ENCODE measurements at regions not wholly inside any gene's neighbourhood (a gene's known extent, or its start where the extent isn't known, plus 50 kb on each side); places are given as distances from the start of the nearest gene placed in this dataset.

GRCh38 chr3:16790432-16791400 lies 94.0 kb upstream of the PLCL2 start:
- 40 to 100% (median 84%) methylated on average over 1 to 5 of the region's 7 CpGs; no CpG with 5 or more reads in 1 of the 10 experiments for WGBS, 10 experiments
- in situ Hi-C loops (cut with MboI; ENCODE audit: low pct_unique_long_range_greater_than_20kb in 2 of 9, low sequenced_read_pairs in 9 of 9, unreplicated experiment in 9 of 9), result loop anchor here in 1 of 9 experiments (25.0 kb wide), 1 partner anchor 178 kb away; the partner anchor contains the start of gene DAZL
- Histone ChIP-seq H3K27ac (no peak overlapping the region), H3K4me1 (replicated peaks in 1 of 2) (peaks cover 0 to 3% of the 10 kb centered on the region in 2 donors), H3K4me3 (no peak overlapping the region)
- ATAC-seq (replicated peaks in 6 of 8), result no peak

GRCh38 chr3:16793321-16793720 lies 91.4 kb upstream of the PLCL2 start:
- no peak overlapping the region for H3K4me3 ChIP-seq
- no peak for ATAC-seq (replicated peaks in 6 of 8)
- no peak overlapping the region for H3K27ac ChIP-seq
- H3K4me1 ChIP-seq (replicated peaks in 1 of 2), result peaks cover 0 to 3% of the 10 kb centered on the region in 2 donors
- in situ Hi-C loops (cut with MboI; ENCODE audit: low pct_unique_long_range_greater_than_20kb in 2 of 9, low sequenced_read_pairs in 9 of 9, unreplicated experiment in 9 of 9), result loop anchor here in 1 of 9 experiments (25.0 kb wide), 1 partner anchor 181 kb away; the partner anchor contains the start of gene DAZL
- WGBS, 10 experiments, result 0 to 100% (median 50%) methylated on average over 1 to 5 of the region's 5 CpGs; no CpG with 5 or more reads in 3 of the 10 experiments

DNA sequence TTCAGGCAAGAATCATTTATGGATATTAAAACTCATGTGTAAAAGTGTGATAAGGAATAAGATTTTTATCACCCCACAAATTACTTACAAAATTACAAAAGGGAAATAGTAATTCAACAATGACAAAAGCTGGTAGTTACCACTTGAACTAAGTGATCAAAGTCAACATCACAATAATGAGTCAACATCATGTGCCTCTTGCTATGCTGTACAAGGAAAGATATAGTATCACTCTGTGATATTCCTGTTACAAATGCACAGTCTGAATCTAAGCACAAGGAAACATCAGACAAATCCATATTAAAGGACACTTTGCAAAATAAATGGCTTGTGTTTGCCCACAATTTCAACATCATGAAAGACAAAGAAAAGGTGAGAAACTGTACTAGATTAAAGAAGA lies 90.5 kb upstream of the PLCL2 start:
- in situ Hi-C loops (cut with MboI; ENCODE audit: low pct_unique_long_range_greater_than_20kb in 2 of 9, low sequenced_read_pairs in 9 of 9, unreplicated experiment in 9 of 9), result loop anchor here in 1 of 9 experiments (25.0 kb wide), 1 partner anchor 182 kb away; the partner anchor contains the start of gene DAZL
- H3K4me3 ChIP-seq, result no peak overlapping the region

GRCh38 chr3:16795581-16795980 lies 89.2 kb upstream of the PLCL2 start:
- 23 to 100% (median 100%) methylated on average over 1 to 2 of the region's 2 CpGs; no CpG with 5 or more reads in 3 of the 10 experiments for WGBS, 10 experiments
- ATAC-seq (replicated peaks in 6 of 8), result no peak
- in situ Hi-C loops (cut with MboI; ENCODE audit: low pct_unique_long_range_greater_than_20kb in 2 of 9, low sequenced_read_pairs in 9 of 9, unreplicated experiment in 9 of 9), result loop anchor here in 1 of 9 experiments (25.0 kb wide), 1 partner anchor 183 kb away; the partner anchor contains the start of gene DAZL
- Histone ChIP-seq H3K27ac (no peak overlapping the region), H3K4me1 (replicated peaks in 1 of 2) (peaks cover 0 to 3% of the 10 kb centered on the region in 2 donors), H3K4me3 (no peak overlapping the region)

More for the DNA sequence above, 90.5 kb upstream of the PLCL2 start:
- H3K27ac ChIP-seq, result no peak overlapping the region
- peak in 1 of 8 experiments; percentile 23 for ATAC-seq (replicated peaks in 6 of 8)
- H3K4me1 ChIP-seq (replicated peaks in 1 of 2), result peaks cover 0 to 3% of the 10 kb centered on the region in 2 donors

- no peak overlapping the region for H3K27ac ChIP-seq
- WGBS, 10 experiments, result 0 to 83% (median 50%) methylated on average over 1 of the region's 1 CpG; no CpG with 5 or more reads in 6 of the 10 experiments
- in situ Hi-C loops (cut with MboI; ENCODE audit: low pct_unique_long_range_greater_than_20kb in 2 of 9, low sequenced_read_pairs in 9 of 9, unreplicated experiment in 9 of 9), result loop anchor here in 1 of 9 experiments (25.0 kb wide), 1 partner anchor 186 kb away; the partner anchor contains the start of gene DAZL
- H3K4me1 ChIP-seq (replicated peaks in 1 of 2), result peaks cover 3 to 13% of the 10 kb centered on the region in 2 donors
- H3K4me3 ChIP-seq, result no peak overlapping the region
- no peak for ATAC-seq (replicated peaks in 6 of 8)
Measured at GRCh38 chr3:16797831-16798230, 86.9 kb upstream of the PLCL2 start.

- WGBS, 10 experiments, result 39 to 95% (median 81%) methylated on average over 2 to 4 of the region's 4 CpGs; no CpG with 5 or more reads in 1 of the 10 experiments
- Histone ChIP-seq H3K27ac (no peak overlapping the region), H3K4me1 (replicated peaks in 1 of 2) (peaks cover 0 to 13% of the 10 kb centered on the region in 2 donors), H3K4me3 (no peak overlapping the region)
- ATAC-seq (replicated peaks in 6 of 8), result no peak
- in situ Hi-C loops (cut with MboI; ENCODE audit: low pct_unique_long_range_greater_than_20kb in 2 of 9, low sequenced_read_pairs in 9 of 9, unreplicated experiment in 9 of 9), result loop anchor here in 1 of 9 experiments (25.0 kb wide), 1 partner anchor 186 kb away; the partner anchor contains the start of gene DAZL
Measured at GRCh38 chr3:16798738-16799137, 86.0 kb upstream of the PLCL2 start.

DNA sequence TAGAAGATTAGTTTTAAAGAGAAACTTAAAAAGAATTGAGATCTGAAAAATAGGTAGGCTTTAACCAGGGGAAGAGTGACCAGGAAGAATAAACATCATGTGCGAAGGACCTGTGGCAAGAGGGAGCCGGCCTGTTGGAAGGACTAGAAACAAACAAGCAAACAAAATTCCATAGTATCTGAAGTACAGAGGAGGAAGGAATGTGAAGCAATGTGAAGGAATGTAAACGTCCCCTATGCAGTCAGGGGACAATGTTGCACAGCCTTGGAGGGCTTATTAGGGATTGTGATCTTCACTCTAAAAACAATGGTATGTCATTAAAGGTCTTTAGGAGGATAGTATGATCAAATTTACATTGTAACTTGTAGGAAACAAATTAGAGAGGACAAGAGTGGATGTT lies 84.4 kb upstream of the PLCL2 start:
- no peak for ATAC-seq (replicated peaks in 6 of 8)
- H3K27ac ChIP-seq, result no peak overlapping the region
- WGBS, 10 experiments, result 60 to 92% (median 81%) methylated on average over 2 to 3 of the region's 3 CpGs
- no peak overlapping the region for H3K4me3 ChIP-seq
- in situ Hi-C loops (cut with MboI; ENCODE audit: low pct_unique_long_range_greater_than_20kb in 2 of 9, low sequenced_read_pairs in 9 of 9, unreplicated experiment in 9 of 9), result no loop called here
- peaks cover 0 to 13% of the 10 kb centered on the region in 2 donors for H3K4me1 ChIP-seq (replicated peaks in 1 of 2)

DNA sequence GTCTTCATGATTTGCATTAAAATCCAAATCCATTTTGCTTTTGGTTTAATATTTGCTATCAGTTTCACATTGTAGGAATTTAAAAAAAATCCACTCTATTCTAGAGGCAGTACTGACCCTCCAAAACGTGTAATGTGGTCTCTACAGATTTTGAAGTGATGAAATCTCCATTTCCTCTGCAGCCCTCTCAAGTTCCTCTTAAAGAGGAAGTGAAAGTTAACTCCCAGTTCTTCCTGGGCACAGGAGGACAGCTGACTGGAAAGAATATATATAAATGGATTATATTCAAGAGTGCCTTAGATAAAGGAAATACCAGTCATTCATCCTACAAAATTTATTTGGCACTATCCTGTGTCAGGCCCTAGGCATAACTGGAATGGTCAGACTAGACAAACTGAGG lies 83.5 kb upstream of the PLCL2 start:
- H3K4me1 ChIP-seq (replicated peaks in 1 of 2), result peaks cover 0 to 13% of the 10 kb centered on the region in 2 donors
- no peak overlapping the region for H3K27ac ChIP-seq
- H3K4me3 ChIP-seq, result no peak overlapping the region
- in situ Hi-C loops (cut with MboI; ENCODE audit: low pct_unique_long_range_greater_than_20kb in 2 of 9, low sequenced_read_pairs in 9 of 9, unreplicated experiment in 9 of 9), result no loop called here
- peak in 1 of 8 experiments; percentile 6 for ATAC-seq (replicated peaks in 6 of 8)
- 0 to 60% (median 0%) methylated on average over 1 of the region's 1 CpG; no CpG with 5 or more reads in 3 of the 10 experiments for WGBS, 10 experiments

DNA sequence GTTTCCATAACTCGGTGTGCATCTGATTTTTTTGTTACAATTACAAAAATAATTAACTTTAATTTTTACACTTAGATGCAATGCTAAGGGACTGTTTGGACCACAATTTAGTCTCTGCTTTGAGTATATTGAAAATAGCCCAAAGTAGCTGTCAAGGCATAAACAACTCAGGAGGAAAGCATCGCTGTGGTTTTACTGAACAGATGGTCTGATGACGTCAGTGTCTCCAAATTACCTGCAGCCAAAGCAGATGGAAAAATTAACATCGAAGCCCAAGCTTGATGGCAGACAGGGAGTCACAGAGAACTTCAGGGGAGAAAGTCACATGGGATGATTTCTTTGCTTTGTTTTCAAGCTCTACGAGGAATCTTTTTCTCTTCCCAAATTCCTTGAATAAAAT lies 83.1 kb upstream of the PLCL2 start:
- Histone ChIP-seq H3K27ac (no peak overlapping the region), H3K4me1 (replicated peaks in 1 of 2) (peaks cover 0 to 13% of the 10 kb centered on the region in 2 donors), H3K4me3 (no peak overlapping the region)
- in situ Hi-C loops (cut with MboI; ENCODE audit: low pct_unique_long_range_greater_than_20kb in 2 of 9, low sequenced_read_pairs in 9 of 9, unreplicated experiment in 9 of 9), result no loop called here
- WGBS, 10 experiments, result 13 to 67% (median 45%) methylated on average over 2 to 5 of the region's 5 CpGs
- ATAC-seq (replicated peaks in 6 of 8), result peak; percentile 17 to 81 (median 62)

DNA sequence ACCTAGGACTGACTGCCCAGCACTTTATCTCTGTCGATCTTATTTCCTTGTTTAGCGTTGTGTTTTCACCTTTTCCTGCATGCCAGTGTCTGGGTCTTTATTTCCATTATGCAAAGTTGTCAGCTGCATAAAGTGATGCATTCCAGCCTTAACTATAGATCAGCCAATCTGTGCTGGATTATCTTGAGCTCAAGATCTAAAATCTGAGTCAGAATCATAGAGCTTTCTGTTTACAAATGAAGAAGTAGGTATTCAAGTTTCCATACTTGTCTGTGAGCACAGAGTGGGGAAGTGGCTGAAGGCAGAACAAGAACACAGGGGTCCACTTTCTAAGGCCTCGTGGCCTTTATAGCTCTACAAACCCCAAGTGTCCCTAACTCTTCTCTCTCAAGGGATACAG lies 82.4 kb upstream of the PLCL2 start:
- Histone ChIP-seq H3K27ac (no peak overlapping the region), H3K4me3 (no peak overlapping the region), H3K4me1 (replicated peaks in 1 of 2) (peaks cover 0 to 13% of the 10 kb centered on the region in 2 donors)
- WGBS, 10 experiments, result 17 to 100% (median 60%) methylated on average over 1 to 3 of the region's 3 CpGs; no CpG with 5 or more reads in 2 of the 10 experiments
- in situ Hi-C loops (cut with MboI; ENCODE audit: low pct_unique_long_range_greater_than_20kb in 2 of 9, low sequenced_read_pairs in 9 of 9, unreplicated experiment in 9 of 9), result no loop called here
- ATAC-seq (replicated peaks in 6 of 8), result peak in 6 of 8 experiments; percentile 30 to 89 (median 48)

- Histone ChIP-seq H3K4me3 (no peak overlapping the region), H3K27ac (no peak overlapping the region), H3K4me1 (replicated peaks in 1 of 2) (peaks cover 0 to 13% of the 10 kb centered on the region in 2 donors)
- WGBS, 10 experiments, result 81 to 100% (median 100%) methylated on average over 1 to 4 of the region's 4 CpGs; no CpG with 5 or more reads in 3 of the 10 experiments
- in situ Hi-C loops (cut with MboI; ENCODE audit: low pct_unique_long_range_greater_than_20kb in 2 of 9, low sequenced_read_pairs in 9 of 9, unreplicated experiment in 9 of 9), result no loop called here
- no peak for ATAC-seq (replicated peaks in 6 of 8)
Measured at GRCh38 chr3:16803019-16803418, 81.7 kb upstream of the PLCL2 start.

DNA sequence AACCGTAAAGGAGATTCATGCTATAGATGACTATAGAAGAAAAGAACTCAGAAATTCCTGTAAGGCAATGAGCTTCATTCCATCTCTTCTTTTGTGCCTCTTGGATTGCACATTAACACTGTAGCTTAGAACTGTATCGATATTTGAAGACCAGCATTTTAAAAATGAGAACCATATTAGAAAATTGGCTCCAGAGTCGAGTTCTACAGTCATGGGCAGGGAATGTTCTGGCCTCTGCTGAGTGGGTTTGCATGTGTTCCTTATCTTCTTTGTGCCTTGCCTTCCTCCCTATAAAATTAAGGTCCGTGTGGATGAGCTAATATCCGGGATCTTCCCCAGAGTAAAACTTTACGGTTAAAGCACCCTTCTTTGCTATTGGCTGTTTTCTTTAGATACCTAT lies 77.4 kb upstream of the PLCL2 start:
- peak in 2 of 8 experiments; percentile 25 to 29 for ATAC-seq (replicated peaks in 6 of 8)
- WGBS, 10 experiments, result 0 to 94% (median 89%) methylated on average over 2 to 6 of the region's 6 CpGs; no CpG with 5 or more reads in 2 of the 10 experiments
- in situ Hi-C loops (cut with MboI; ENCODE audit: low pct_unique_long_range_greater_than_20kb in 2 of 9, low sequenced_read_pairs in 9 of 9, unreplicated experiment in 9 of 9), result no loop called here

More for the DNA sequence above, 77.4 kb upstream of the PLCL2 start:
- Histone ChIP-seq H3K4me1 (replicated peaks in 1 of 2) (peaks cover 0 to under 1% of the 10 kb centered on the region in 2 donors), H3K27ac (no peak overlapping the region), H3K4me3 (no peak overlapping the region)
